Stimulated activated CD4-positive, alpha-beta T cell treated with anti-CD3 and anti-CD28 coated beads, Interleukin-4, amount 100 ng/mL, for 1 hour (primary cell): ENCODE measurements at regions not wholly inside any gene's neighbourhood (a gene's known extent, or its start where the extent isn't known, plus 50 kb on each side); places are given as distances from the start of the nearest gene placed in this dataset.
"Not testable (repeated sequence)": the region's sequence is repeated elsewhere in the genome, so short reads cannot be mapped to it uniquely, and the experiment has no call there.

Experiments
- DNase-seq: peaks from one replicate; pipeline ENCODE4 v3.0.0-alpha.2; 2020

DNA sequence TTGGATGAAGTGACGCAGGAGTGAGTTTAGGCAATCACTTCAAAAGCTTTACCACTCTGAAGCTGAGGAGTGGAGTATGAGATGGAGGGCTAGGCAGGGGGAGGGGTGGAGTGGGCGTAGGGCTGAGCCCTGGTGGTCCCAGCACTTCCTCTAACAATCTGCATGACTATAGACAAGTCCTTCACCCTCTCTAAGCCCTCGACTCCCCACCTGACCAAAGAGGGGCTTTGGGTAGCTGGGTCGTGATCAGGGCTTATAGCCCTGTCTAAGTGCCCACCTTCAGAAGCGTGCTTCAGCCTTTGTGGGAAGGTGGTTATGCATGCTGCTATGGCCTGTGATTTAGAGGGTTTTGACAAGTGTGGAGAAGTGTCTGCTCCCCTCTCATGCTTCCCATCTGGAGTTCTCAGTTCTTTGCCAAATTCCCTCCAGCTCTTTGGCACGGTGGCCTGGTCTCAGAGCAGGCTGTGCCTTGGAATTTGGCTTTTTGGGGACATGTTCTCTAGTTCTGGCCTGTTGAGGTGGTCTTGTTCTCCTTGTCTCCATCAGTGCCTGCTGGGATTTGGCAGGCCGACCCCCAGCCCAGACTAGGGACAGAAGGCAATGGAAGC, 53.0 kb downstream of the ACTBL2 start:
- DNase-seq = no peak

DNA sequence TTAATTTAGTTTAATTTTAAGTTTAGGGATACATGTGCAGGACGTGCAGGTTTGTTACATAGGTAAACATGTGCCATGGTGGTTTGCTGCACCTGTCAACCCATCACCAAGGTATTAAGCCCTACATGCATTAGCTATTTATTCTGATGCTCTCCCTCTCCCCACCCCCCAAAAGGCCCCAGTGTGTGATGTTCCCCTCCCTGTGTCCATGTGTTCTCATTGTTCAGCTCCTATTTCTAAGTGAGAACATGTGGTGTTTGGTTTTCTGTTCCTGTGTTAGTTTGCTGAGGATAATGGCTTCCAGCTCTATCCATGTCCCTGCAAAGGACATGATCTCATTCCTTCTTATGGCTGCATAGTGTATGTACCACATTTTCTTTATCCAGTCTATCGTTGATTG, 53.6 kb downstream of the ACTBL2 start:
- not testable (repeated sequence) for DNase-seq

- DNase-seq = no peak
Measured at GRCh38 chr5:57422993-57423392, 59.6 kb downstream of the ACTBL2 start.

DNA sequence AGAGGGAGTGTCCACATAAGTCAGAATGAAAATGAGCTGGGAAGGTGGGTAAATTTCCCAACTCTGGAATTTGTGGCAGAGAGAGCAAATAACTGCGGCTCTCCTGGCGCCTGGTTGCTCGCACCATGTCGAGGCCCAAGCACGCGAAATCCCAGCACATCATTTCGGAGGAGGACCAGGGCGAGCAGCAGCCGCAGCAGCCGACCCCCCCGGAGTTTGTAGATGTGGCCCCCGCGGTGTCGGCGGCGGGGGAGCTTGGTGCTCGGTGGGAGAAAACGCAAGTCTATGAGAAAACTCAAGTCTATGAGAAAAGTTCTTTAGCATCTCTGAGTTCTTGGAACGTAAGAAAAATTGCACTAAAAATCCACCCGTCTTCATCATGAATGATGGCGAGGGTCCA, 60.3 kb downstream of the ACTBL2 start:
- DNase-seq = no peak

GRCh38 chr5:57420801-57421200, 61.8 kb downstream of the ACTBL2 start:
- no peak for DNase-seq

DNA sequence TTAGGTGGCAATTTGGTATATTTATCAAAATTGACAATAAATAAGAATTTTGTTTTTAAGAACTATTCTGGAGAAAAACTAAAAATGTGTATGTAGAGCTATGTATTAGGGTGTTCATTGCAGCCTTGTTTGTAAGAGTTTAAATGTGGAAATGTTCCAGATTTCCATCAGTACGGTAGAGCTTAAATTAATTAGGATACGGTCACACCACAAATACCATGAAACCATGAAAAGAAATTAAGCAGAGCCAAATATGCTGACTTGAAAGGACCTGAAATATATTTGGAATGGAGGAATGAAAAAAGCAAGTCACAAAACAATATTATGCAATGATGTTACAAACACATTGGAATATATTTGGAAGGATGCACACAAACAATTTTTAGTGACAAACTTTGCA, 64.6 kb downstream of the ACTBL2 start:
- no peak for DNase-seq

GRCh38 chr5:57417320-57417719, 65.3 kb downstream of the ACTBL2 start:
- no peak for DNase-seq

- no peak for DNase-seq
Measured at GRCh38 chr5:57416278-57416994, 66.2 kb downstream of the ACTBL2 start.

- DNase-seq = no peak
Measured at GRCh38 chr5:57414857-57415256, 67.8 kb downstream of the ACTBL2 start.

GRCh38 chr5:57414191-57414590, 68.4 kb downstream of the ACTBL2 start:
- DNase-seq = no peak

DNA sequence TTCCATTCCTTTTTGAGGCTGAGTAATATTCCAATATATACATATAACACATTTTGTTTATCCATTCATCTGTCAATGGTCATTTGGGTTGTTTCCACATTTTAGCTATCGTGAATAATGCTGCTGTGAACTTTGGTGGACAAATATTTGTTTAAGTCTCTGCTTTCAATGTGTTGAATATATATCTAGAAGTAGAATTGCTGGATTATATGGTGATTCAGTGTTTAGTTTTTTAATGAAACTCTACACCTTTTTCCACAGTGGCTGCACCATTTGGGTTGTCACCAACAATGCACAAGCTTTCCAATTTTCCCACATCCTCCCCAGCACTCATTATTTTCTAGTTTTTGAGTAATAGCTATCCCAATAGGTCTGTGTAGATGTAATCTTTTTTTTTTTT, 69.5 kb downstream of the ACTBL2 start:
- no peak for DNase-seq

DNA sequence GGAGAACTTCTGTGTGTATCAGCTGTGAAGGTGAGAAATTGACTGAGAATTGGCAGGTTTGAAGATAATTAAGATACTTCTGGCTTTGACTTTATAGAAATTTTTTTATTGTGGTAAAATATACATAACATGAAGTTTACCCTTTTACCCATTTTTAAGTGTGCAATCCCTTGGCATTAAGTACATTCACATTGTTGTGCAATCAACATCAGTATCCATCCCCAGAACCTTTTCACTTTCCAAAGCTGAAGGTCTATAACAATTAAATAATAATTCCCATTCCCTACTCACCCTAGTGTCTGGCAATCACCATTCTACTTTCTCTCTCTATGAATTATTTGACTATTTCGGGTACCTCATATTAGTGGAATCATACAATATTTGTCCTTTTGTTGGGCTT, 69.9 kb downstream of the ACTBL2 start:
- DNase-seq = no peak

DNA sequence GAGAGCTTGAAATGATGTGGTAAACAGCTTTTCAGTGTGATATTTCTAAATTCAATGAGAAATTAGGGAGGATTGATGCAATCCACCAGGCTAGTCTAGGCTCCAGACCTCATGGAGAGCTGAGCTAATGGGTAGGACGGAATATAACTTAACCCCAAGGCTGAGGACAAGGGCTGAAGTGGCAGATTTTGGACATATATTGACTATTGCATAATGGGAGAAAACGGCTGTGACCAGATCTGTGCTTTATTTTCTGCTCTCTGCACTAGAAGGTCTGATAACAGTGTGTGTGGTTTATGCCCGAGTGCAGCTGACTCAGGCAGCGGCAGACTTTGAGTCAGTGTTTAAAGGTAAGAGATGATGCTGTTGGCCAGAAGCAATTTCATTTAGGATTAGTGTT, 70.6 kb downstream of the ACTBL2 start:
- DNase-seq = no peak

GRCh38 chr5:57410374-57411320, 72.0 kb downstream of the ACTBL2 start:
- no peak for DNase-seq

- DNase-seq = no peak
Measured at GRCh38 chr5:57408714-57409113, 73.9 kb downstream of the ACTBL2 start.

- no peak for DNase-seq
Measured at GRCh38 chr5:57408285-57408684, 74.3 kb downstream of the ACTBL2 start.

- no peak for DNase-seq
Measured at GRCh38 chr5:57407391-57407790, 75.2 kb downstream of the ACTBL2 start.

GRCh38 chr5:57406641-57407040, 76.0 kb downstream of the ACTBL2 start:
- DNase-seq = no peak

- no peak for DNase-seq
Measured at GRCh38 chr5:57405984-57406383, 76.6 kb downstream of the ACTBL2 start.

DNA sequence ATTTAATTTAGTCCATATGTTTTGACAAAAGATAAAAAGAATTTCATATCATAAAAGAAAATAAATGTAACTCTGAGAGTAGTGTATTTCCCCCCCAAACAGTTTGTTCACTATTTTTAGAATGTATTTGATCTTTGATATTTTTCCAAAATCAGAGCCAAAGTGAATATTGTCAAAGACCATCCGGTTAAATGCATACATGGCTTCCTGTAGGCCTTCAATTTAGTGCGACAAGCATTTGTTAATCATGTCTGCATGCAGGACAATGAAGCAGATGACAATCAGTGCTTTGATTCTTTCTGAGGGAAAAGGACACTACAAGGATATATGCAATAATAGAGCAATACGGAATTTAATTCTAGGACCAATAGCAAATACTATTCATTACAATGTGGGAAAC, 79.8 kb downstream of the ACTBL2 start:
- DNase-seq = no peak

DNA sequence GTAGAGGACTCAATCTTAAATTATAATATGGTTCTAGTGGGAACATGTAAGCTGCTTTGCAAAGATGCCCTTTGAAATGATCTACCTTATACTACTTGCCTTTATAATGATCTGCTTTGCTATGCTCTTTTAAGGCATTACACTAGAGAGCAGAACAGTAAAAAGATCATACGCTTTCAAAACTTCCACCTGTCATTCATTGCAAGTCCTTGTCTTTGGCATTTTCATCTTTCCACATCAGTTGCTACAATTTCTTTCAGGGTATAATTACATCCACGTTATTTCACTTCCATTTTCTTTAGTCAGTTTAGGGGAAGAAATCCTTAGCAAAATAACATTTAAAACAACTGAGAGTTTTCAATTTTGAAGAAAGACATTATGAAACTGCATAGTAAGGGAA, 80.3 kb downstream of the ACTBL2 start:
- no peak for DNase-seq

- DNase-seq = no peak
Measured at GRCh38 chr5:57398413-57399093, 84.1 kb downstream of the ACTBL2 start.

DNA sequence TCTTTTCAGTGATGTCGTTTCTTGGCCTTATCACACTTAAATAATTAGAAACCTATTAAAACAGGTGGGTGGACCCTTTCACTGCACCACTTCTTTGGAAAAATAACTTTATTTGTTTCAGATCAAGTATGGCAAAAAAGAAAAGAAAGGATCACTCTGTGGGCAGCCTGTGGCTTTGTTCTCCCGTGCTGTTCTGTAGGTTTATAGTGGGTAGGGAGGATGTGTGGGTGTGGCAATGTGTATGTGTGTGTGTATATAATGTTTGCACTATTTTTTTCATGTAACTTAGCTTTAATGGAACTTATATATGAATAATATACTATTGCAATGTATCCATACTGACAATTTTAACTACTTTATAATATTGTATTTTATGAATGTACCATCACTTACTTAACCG, 85.9 kb downstream of the ACTBL2 start:
- DNase-seq = no peak
